SW480 (cell line): ENCODE measurements at regions not wholly inside any gene's neighbourhood (a gene's known extent, or its start where the extent isn't known, plus 50 kb on each side); places are given as distances from the start of the nearest gene placed in this dataset.
A peak's percentile ranks its signal among the peaks of the same experiment; 100 is the strongest.
"Not testable (repeated sequence)": the region's sequence is repeated elsewhere in the genome, so short reads cannot be mapped to it uniquely, and the experiment has no call there.

Experiments
- DNase-seq: peaks from one replicate; pipeline ENCODE4 v3.0.0-alpha.2; 2016; ENCODE audit warnings: low spot score

GRCh38 chr7:55261386-55261770 is 103.8 kb upstream of the LANCL2 start:
- DNase-seq, result no peak

GRCh38 chr7:55265328-55265727 is 99.8 kb upstream of the LANCL2 start:
- DNase-seq, result not testable (repeated sequence)

- DNase-seq, result no peak
Observed at GRCh38 chr7:55265836-55266642, 99.1 kb upstream of the LANCL2 start.

GRCh38 chr7:55271069-55271626 is 94.0 kb upstream of the LANCL2 start:
- peak; percentile 33 for DNase-seq

GRCh38 chr7:55271661-55272060 is 93.5 kb upstream of the LANCL2 start:
- DNase-seq, result no peak

GRCh38 chr7:55272328-55272727 is 92.8 kb upstream of the LANCL2 start:
- DNase-seq, result no peak

GRCh38 chr7:55273186-55273980 is 91.8 kb upstream of the LANCL2 start:
- DNase-seq, result no peak

- DNase-seq, result no peak
Observed at GRCh38 chr7:55274156-55274555, 91.0 kb upstream of the LANCL2 start.

GRCh38 chr7:55275291-55276200 is 89.6 kb upstream of the LANCL2 start:
- DNase-seq, result no peak

- no peak for DNase-seq
Observed at GRCh38 chr7:55276572-55277295, 88.4 kb upstream of the LANCL2 start.

- DNase-seq, result no peak
Observed at GRCh38 chr7:55277916-55278315, 87.2 kb upstream of the LANCL2 start.

GRCh38 chr7:55278321-55278720 is 86.8 kb upstream of the LANCL2 start:
- DNase-seq, result no peak

- DNase-seq, result no peak
Observed at GRCh38 chr7:55279080-55279845, 85.9 kb upstream of the LANCL2 start.

GRCh38 chr7:55280031-55280454 is 85.1 kb upstream of the LANCL2 start:
- peak; percentile 81 for DNase-seq

- DNase-seq, result no peak
Observed at GRCh38 chr7:55285665-55286064, 79.5 kb upstream of the LANCL2 start.

GRCh38 chr7:55286666-55287065 is 78.5 kb upstream of the LANCL2 start:
- DNase-seq, result no peak

GRCh38 chr7:55288070-55288824 is 76.9 kb upstream of the LANCL2 start:
- no peak for DNase-seq

- peak; percentile 94 for DNase-seq
Observed at GRCh38 chr7:55296070-55296469, 69.1 kb upstream of the LANCL2 start.

- no peak for DNase-seq
Observed at GRCh38 chr7:55299273-55299967, 65.7 kb upstream of the LANCL2 start.
